GM13977 (cell line): ENCODE measurements at regions not wholly inside any gene's neighbourhood (a gene's known extent, or its start where the extent isn't known, plus 50 kb on each side); places are given as distances from the start of the nearest gene placed in this dataset.

Source experiments
- DNase-seq: peaks from one replicate; pipeline ENCODE4 v3.0.0; 2012; ENCODE audit warnings: low spot score
- CTCF ChIP-seq: IDR thresholded peaks from 2 replicates; pipeline ENCODE4 v1.5.1; 2012; ENCODE audit warnings: mild to moderate bottlenecking, control low read depth; ENCODE audit not compliant: insufficient read depth; ENCODE audit errors: extremely low read depth, missing control alignments
- in situ Hi-C: fragments of 300-500 bp; cut with MboI; formaldehyde crosslinking; loops from one replicate; pipeline ENCODE4 v1.12.0; 2022; ENCODE audit warnings: low sequenced_read_pairs, low pct_unique_long_range_greater_than_20kb, mixed read lengths, inconsistent platforms; ENCODE audit not compliant: unreplicated experiment

- no peak for TF ChIP-seq CTCF
- in situ Hi-C loops, result no loop called here
- DNase-seq, result no peak
Measured at GRCh38 chr2:223396993-223397392, 205.2 kb downstream of the SCG2 start.

GRCh38 chr2:223399357-223399957 is 202.7 kb downstream of the SCG2 start:
- in situ Hi-C loops, result no loop called here
- DNase-seq, result no peak
- no peak for TF ChIP-seq CTCF

DNA sequence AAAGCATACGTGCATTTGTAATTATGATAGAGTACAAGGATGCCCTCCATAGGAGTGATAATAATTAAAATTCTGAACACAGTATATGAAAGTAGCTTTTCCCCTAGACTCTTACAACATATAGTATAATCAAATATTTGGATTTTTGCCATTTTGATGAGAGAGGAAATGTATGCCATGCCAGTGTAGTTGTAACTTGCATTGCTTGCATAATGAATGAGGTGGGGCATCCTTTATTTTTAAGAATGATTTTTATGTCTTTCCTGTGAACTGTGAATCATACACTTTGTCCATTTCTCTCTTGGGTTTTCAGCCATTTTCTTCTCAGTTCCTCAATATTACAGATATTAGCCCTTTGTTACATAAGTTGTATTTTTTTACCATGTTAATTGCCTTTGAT is 197.5 kb downstream of the SCG2 start:
- in situ Hi-C loops, result no loop called here
- TF ChIP-seq CTCF, result no peak
- DNase-seq, result no peak

DNA sequence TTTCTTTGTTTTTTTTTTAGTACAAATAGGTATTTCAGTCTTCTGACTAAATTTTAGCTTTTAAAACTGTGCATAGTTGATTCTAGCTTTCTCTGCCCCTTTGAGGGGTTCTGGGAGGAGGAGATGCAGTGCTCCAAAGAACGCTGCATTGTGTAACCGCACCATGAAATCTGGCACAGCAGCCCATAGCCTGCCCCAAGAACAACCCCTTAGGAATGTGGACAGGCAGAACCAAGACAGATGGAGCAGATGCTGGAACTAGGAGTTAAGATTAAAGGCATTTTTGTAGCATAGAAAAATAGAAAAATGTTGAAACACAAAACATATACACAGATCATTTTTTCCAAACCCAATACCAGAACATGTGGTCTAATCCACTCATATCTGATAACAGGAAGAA is 187.5 kb downstream of the SCG2 start:
- TF ChIP-seq CTCF, result no peak
- in situ Hi-C loops, result no loop called here
- DNase-seq, result no peak

GRCh38 chr2:223415071-223415470 is 187.1 kb downstream of the SCG2 start:
- no peak for TF ChIP-seq CTCF
- DNase-seq, result no peak
- in situ Hi-C loops, result no loop called here

GRCh38 chr2:223416815-223417610 is 185.1 kb downstream of the SCG2 start:
- in situ Hi-C loops, result no loop called here
- DNase-seq, result no peak
- no peak for TF ChIP-seq CTCF

GRCh38 chr2:223418131-223418530 is 184.0 kb downstream of the SCG2 start:
- in situ Hi-C loops, result no loop called here
- DNase-seq, result no peak
- no peak for TF ChIP-seq CTCF
